ENCODE measurements at regions not wholly inside any gene's neighbourhood (a gene's known extent, or its start where the extent isn't known, plus 50 kb on each side); places are given as distances from the start of the nearest gene placed in this dataset.

DNA sequence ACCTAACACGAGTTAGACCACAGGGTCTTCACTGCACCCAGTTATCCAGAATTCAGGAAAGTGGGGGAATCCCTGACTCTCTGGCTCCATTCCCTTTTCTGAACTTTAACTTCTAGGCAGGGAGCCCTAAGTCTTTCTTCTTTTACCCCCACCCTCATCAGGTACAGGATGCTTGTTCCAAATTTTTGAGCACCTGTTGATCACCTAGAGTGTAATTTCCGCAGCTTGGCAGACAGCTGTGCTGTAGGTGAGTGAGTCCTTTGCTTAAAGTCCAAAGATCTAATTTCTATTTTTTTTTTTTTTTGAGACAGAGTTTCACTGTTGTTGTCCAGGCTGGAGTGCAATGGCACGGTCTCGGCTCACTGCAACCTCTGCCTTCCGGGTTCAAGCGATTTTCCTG lies 89.5 kb upstream of the AKIRIN2 start:
- Histone ChIP-seq H3K9me3 (no peaks in the 10 kb centered on the region), H3K36me3 (no peaks in the 10 kb centered on the region), H3K4me1 (peaks cover 4 to 9% of the 10 kb centered on the region in 2 donors), H3K27ac (no peak overlapping the region), H3K4me3 (replicated peaks in 1 of 3) (no peak overlapping the region), H3K27me3 (no peaks in the 10 kb centered on the region)
- intact Hi-C loops (cut with DNase I), result no loop called here
- TF ChIP-seq POLR2A (IDR thresholded peaks at IDR 0.05) (no peak), CTCF (IDR thresholded peaks at IDR 0.05) (no peak)
- DNase-seq, result no peak
- WGBS, 2 donors, result 90% methylated on average over 6 of the region's 6 CpGs

GRCh38 chr6:87791029-87791428 lies 89.0 kb upstream of the AKIRIN2 start:
- Histone ChIP-seq H3K27ac (no peak overlapping the region), H3K4me3 (replicated peaks in 1 of 3) (no peak overlapping the region), H3K4me1 (peaks cover 4 to 6% of the 10 kb centered on the region in 2 donors), H3K27me3 (no peaks in the 10 kb centered on the region), H3K9me3 (no peaks in the 10 kb centered on the region), H3K36me3 (no peaks in the 10 kb centered on the region)
- TF ChIP-seq POLR2A (IDR thresholded peaks at IDR 0.05) (no peak), CTCF (IDR thresholded peaks at IDR 0.05) (no peak)
- DNase-seq, result no peak
- intact Hi-C loops (cut with DNase I), result no loop called here

GRCh38 chr6:87789900-87790290 lies 87.9 kb upstream of the AKIRIN2 start:
- Histone ChIP-seq H3K9me3 (no peaks in the 10 kb centered on the region), H3K4me1 (peaks cover 4 to 6% of the 10 kb centered on the region in 2 donors), H3K4me3 (replicated peaks in 1 of 3) (no peak overlapping the region), H3K27me3 (no peaks in the 10 kb centered on the region), H3K36me3 (no peaks in the 10 kb centered on the region), H3K27ac (no peak overlapping the region)
- WGBS, 2 donors, result 80 to 84% methylated on average over 3 of the region's 3 CpGs
- TF ChIP-seq POLR2A (IDR thresholded peaks at IDR 0.05), result no peak
- TF ChIP-seq CTCF (IDR thresholded peaks at IDR 0.05), result no peak
- intact Hi-C loops (cut with DNase I), result no loop called here
- DNase-seq, result no peak

DNA sequence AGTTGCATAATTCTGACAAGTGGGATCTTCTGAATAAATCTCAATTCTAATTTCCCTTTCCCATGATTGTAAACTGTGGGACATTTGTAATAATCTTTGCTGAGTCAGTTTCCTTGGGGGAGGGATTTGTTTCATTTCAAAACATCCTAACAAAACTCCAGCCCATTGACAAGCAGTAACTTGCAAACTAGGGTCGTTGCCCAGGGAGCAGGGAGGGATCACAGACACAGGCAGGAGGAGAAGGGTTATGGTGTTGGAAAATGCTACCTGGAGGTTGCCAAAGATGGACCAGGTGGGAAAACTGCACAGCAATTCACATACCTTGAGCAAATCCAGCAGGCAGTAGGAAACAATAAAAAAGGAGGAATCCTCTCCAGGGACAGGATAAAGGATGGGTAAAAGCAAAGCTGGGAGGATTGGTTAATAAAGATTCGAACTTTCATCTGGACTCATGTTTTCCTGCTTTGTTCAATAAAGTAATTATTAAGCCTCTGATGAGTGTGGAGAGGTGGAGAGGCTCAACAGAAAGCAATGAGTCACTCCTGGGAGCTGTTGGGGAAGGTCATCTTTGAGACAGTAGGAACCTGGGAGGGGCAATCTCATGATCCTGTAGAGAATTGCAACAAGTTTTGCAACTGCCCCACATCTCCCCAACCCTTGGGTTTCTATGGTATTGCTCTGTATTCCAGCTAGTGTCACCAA lies 87.3 kb upstream of the AKIRIN2 start:
- TF ChIP-seq POLR2A (IDR thresholded peaks at IDR 0.05) (no peak), CTCF (IDR thresholded peaks at IDR 0.05) (no peak)
- intact Hi-C loops (cut with DNase I), result no loop called here
- H3K9me3 ChIP-seq, result no peaks in the 10 kb centered on the region
- H3K4me3 ChIP-seq (replicated peaks in 1 of 3), result no peak overlapping the region
- WGBS, 2 donors, result 38 to 49% methylated on average over 2 of the region's 2 CpGs
- no peak overlapping the region for H3K27ac ChIP-seq
- H3K36me3 ChIP-seq, result no peaks in the 10 kb centered on the region
- peak in 1 of 2 donors; percentile 11 for DNase-seq
- H3K27me3 ChIP-seq, result no peaks in the 10 kb centered on the region
- H3K4me1 ChIP-seq, result peaks cover 4 to 6% of the 10 kb centered on the region in 2 donors

DNA sequence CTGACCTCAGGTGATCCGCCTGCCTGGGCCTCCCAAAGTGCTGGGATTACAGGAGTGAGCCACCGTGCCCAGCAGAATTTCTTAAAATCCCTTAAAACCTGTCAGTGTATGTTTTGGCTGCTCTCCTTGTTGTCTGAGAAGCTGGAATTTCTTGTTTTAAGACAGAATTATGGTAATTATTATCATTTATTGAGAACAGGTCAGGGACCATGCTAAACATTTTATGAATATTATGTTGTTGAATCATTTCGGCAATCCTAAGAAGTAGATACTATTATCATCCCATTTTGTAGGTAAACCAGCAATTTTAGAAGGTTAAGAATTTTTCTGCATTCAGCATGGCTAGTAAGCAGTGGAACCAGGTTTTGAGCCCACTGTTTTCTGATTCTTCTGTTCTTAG lies 86.1 kb upstream of the AKIRIN2 start:
- H3K4me1 ChIP-seq, result peaks cover 3 to 4% of the 10 kb centered on the region in 2 donors
- intact Hi-C loops (cut with DNase I), result no loop called here
- DNase-seq, result no peak
- H3K4me3 ChIP-seq (replicated peaks in 1 of 3), result no peak overlapping the region
- 97 to 100% methylated on average over 3 of the region's 3 CpGs for WGBS, 2 donors
- no peak for TF ChIP-seq CTCF (IDR thresholded peaks at IDR 0.05)
- TF ChIP-seq POLR2A (IDR thresholded peaks at IDR 0.05), result no peak
- H3K27me3 ChIP-seq, result no peaks in the 10 kb centered on the region
- H3K36me3 ChIP-seq, result no peaks in the 10 kb centered on the region
- H3K27ac ChIP-seq, result no peak overlapping the region
- no peaks in the 10 kb centered on the region for H3K9me3 ChIP-seq

Measured in thyroid gland (tissue), 4 donors.